ENCODE measurements at regions not wholly inside any gene's neighbourhood (a gene's known extent, or its start where the extent isn't known, plus 50 kb on each side); places are given as distances from the start of the nearest gene placed in this dataset.

GRCh38 chr5:50945139-50945538 is 278.7 kb downstream of the PARP8 start:
- ChIA-PET RAD21 (ENCODE audit: unreplicated experiment) (no interaction called here), POLR2A (no interaction called here), CTCF (no interaction called here), SMC1A (ENCODE audit: uncharacterized antibody, unreplicated experiment) (interaction anchor here (1.0 kb wide), 1 partner anchor 1717 kb away, joined by 3 read pairs; no protein-coding TSS in a partner anchor)
- no TSS peak for BruUV-seq (replicated peaks)
- Histone ChIP-seq H3K27me3 (replicated peaks in 1 of 2; ENCODE audit: control insufficient read depth in 2 of 2, insufficient read depth in 2 of 2, low read length in 1 of 2) (no peaks in the 10 kb centered on the region), H3K79me2 (ENCODE audit: control insufficient read depth, insufficient read depth, low read length) (no peaks in the 10 kb centered on the region), H3K36me3 (ENCODE audit: control insufficient read depth in 2 of 2, insufficient read depth in 2 of 2, low read length in 1 of 2) (no peaks in the 10 kb centered on the region), H3K4me2 (ENCODE audit: control insufficient read depth, insufficient read depth) (no peak overlapping the region), H2AFZ (ENCODE audit: control insufficient read depth, low read depth, low read length) (no peak overlapping the region), H3K4me3 (no peak overlapping the region), H3K9ac (ENCODE audit: control insufficient read depth, insufficient read depth, low read length) (no peak overlapping the region), H4K20me1 (ENCODE audit: control insufficient read depth, insufficient read depth) (no peaks in the 10 kb centered on the region), H3K4me1 (ENCODE audit: control insufficient read depth, insufficient read depth, low read length) (no peaks in the 10 kb centered on the region), H3K9me3 (replicated peaks; ENCODE audit: control insufficient read depth, insufficient read depth, low read length) (no peaks in the 10 kb centered on the region), H3K27ac (ENCODE audit: control insufficient read depth, insufficient read depth) (no peak overlapping the region)
- in situ Hi-C loops (cut with MboI), result no loop called here
- WGBS (ENCODE audit: insufficient coverage, insufficient replicate concordance, low lambda C conversion rate, missing lambda C conversion rate), result 30% methylated on average over 2 of the region's 2 CpGs
- ATAC-seq (no peak), DNase-seq (ENCODE audit: low read depth, low spot score) (no peak), FAIRE-seq (no peak)
- TF ChIP-seq GABPA (IDR thresholded peaks at IDR 0.05; ENCODE audit: low read depth) (no peak), ZZZ3 (IDR thresholded peaks at IDR 0.05; ENCODE audit: control insufficient read depth, insufficient read length, low read depth) (no peak), SIX5 (IDR thresholded peaks at IDR 0.05; ENCODE audit: low read depth, low read length, severe bottlenecking) (no peak), TBL1XR1 (IDR thresholded peaks at IDR 0.05; ENCODE audit: low read depth, low read length) (no peak), ZSCAN29 (IDR thresholded peaks at IDR 0.05) (no peak), RB1 (IDR thresholded peaks at IDR 0.05; ENCODE audit: borderline replicate concordance) (no peak), TCF7 (IDR thresholded peaks at IDR 0.05; ENCODE audit: borderline replicate concordance) (no peak), MXI1 (IDR thresholded peaks at IDR 0.05; ENCODE audit: low read depth, low read length) (no peak), FOXK2 (IDR thresholded peaks at IDR 0.05) (no peak), BCL3 (IDR thresholded peaks at IDR 0.05; ENCODE audit: borderline replicate concordance, insufficient read depth, low read depth, low read length, poor library complexity, severe bottlenecking) (no peak), GATAD2B (conservative IDR thresholded peaks at IDR 0.05; ENCODE audit: low read depth) (no peak), TARDBP (IDR thresholded peaks at IDR 0.05; ENCODE audit: borderline replicate concordance) (no peak), JUNB (IDR thresholded peaks at IDR 0.05) (no peak)
- TF ChIP-seq, protein P1, sequence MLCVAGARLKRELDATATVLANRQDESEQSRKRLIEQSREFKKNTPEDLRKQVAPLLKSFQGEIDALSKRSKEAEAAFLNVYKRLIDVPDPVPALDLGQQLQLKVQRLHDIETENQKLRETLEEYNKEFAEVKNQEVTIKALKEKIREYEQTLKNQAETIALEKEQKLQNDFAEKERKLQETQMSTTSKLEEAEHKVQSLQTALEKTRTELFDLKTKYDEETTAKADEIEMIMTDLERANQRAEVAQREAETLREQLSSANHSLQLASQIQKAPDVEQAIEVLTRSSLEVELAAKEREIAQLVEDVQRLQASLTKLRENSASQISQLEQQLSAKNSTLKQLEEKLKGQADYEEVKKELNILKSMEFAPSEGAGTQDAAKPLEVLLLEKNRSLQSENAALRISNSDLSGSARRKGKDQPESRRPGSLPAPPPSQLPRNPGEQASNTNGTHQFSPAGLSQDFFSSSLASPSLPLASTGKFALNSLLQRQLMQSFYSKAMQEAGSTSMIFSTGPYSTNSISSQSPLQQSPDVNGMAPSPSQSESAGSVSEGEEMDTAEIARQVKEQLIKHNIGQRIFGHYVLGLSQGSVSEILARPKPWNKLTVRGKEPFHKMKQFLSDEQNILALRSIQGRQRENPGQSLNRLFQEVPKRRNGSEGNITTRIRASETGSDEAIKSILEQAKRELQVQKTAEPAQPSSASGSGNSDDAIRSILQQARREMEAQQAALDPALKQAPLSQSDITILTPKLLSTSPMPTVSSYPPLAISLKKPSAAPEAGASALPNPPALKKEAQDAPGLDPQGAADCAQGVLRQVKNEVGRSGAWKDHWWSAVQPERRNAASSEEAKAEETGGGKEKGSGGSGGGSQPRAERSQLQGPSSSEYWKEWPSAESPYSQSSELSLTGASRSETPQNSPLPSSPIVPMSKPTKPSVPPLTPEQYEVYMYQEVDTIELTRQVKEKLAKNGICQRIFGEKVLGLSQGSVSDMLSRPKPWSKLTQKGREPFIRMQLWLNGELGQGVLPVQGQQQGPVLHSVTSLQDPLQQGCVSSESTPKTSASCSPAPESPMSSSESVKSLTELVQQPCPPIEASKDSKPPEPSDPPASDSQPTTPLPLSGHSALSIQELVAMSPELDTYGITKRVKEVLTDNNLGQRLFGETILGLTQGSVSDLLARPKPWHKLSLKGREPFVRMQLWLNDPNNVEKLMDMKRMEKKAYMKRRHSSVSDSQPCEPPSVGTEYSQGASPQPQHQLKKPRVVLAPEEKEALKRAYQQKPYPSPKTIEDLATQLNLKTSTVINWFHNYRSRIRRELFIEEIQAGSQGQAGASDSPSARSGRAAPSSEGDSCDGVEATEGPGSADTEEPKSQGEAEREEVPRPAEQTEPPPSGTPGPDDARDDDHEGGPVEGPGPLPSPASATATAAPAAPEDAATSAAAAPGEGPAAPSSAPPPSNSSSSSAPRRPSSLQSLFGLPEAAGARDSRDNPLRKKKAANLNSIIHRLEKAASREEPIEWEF (IDR thresholded peaks at IDR 0.05; ENCODE audit: insufficient replicate concordance, low read depth, low read length), result no peak
- TF ChIP-seq, protein P2, sequence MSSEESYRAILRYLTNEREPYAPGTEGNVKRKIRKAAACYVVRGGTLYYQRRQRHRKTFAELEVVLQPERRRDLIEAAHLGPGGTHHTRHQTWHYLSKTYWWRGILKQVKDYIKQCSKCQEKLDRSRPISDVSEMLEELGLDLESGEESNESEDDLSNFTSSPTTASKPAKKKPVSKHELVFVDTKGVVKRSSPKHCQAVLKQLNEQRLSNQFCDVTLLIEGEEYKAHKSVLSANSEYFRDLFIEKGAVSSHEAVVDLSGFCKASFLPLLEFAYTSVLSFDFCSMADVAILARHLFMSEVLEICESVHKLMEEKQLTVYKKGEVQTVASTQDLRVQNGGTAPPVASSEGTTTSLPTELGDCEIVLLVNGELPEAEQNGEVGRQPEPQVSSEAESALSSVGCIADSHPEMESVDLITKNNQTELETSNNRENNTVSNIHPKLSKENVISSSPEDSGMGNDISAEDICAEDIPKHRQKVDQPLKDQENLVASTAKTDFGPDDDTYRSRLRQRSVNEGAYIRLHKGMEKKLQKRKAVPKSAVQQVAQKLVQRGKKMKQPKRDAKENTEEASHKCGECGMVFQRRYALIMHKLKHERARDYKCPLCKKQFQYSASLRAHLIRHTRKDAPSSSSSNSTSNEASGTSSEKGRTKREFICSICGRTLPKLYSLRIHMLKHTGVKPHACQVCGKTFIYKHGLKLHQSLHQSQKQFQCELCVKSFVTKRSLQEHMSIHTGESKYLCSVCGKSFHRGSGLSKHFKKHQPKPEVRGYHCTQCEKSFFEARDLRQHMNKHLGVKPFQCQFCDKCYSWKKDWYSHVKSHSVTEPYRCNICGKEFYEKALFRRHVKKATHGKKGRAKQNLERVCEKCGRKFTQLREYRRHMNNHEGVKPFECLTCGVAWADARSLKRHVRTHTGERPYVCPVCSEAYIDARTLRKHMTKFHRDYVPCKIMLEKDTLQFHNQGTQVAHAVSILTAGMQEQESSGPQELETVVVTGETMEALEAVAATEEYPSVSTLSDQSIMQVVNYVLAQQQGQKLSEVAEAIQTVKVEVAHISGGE (CRISPR knock-in tag; IDR thresholded peaks at IDR 0.05), result no peak
- intact Hi-C loops (cut with micrococcal nuclease; ENCODE audit: unreplicated experiment), result no loop called here

All from GM12878 (cell line).